NAMALWA (cell line): ENCODE measurements at regions not wholly inside any gene's neighbourhood (a gene's known extent, or its start where the extent isn't known, plus 50 kb on each side); places are given as distances from the start of the nearest gene placed in this dataset.
"Not testable (repeated sequence)": the region's sequence is repeated elsewhere in the genome, so short reads cannot be mapped to it uniquely, and the experiment has no call there.

ENCODE experiments used
- DNase-seq: peaks from one replicate; pipeline ENCODE4 v3.0.0-alpha.2; 2015; ENCODE audit warnings: low spot score

- DNase-seq, result no peak
Observed at GRCh38 chr19:27742041-27742440, 1470.9 kb downstream of the UQCRFS1 start.

- DNase-seq, result no peak
Observed at GRCh38 chr19:27741236-27741635, 1471.7 kb downstream of the UQCRFS1 start.

GRCh38 chr19:27740396-27740795, 1472.6 kb downstream of the UQCRFS1 start:
- no peak for DNase-seq

GRCh38 chr19:27738569-27739193, 1474.3 kb downstream of the UQCRFS1 start:
- no peak for DNase-seq

GRCh38 chr19:27736225-27736624, 1476.7 kb downstream of the UQCRFS1 start:
- no peak for DNase-seq

GRCh38 chr19:27735314-27735713, 1477.6 kb downstream of the UQCRFS1 start:
- no peak for DNase-seq

GRCh38 chr19:27734496-27735220, 1478.3 kb downstream of the UQCRFS1 start:
- no peak for DNase-seq

- no peak for DNase-seq
Observed at GRCh38 chr19:27733551-27734266, 1479.2 kb downstream of the UQCRFS1 start.

- DNase-seq, result no peak
Observed at GRCh38 chr19:27729332-27729731, 1483.6 kb downstream of the UQCRFS1 start.

GRCh38 chr19:27722625-27723024, 1490.3 kb downstream of the UQCRFS1 start:
- DNase-seq, result no peak

- DNase-seq, result no peak
Observed at GRCh38 chr19:27720155-27720554, 1492.8 kb downstream of the UQCRFS1 start.

- DNase-seq, result no peak
Observed at GRCh38 chr19:27719034-27719433, 1493.9 kb downstream of the UQCRFS1 start.

- DNase-seq, result no peak
Observed at GRCh38 chr19:27718234-27718633, 1494.7 kb downstream of the UQCRFS1 start.

- DNase-seq, result no peak
Observed at GRCh38 chr19:27717825-27718224, 1495.1 kb downstream of the UQCRFS1 start.

- no peak for DNase-seq
Observed at GRCh38 chr19:27716922-27717321, 1496.0 kb downstream of the UQCRFS1 start.

GRCh38 chr19:27714857-27715256, 1498.1 kb downstream of the UQCRFS1 start:
- no peak for DNase-seq

GRCh38 chr19:27709496-27709895, 1503.5 kb downstream of the UQCRFS1 start:
- no peak for DNase-seq

- DNase-seq, result not testable (repeated sequence)
Observed at GRCh38 chr19:27708986-27709385, 1504.0 kb downstream of the UQCRFS1 start.

- DNase-seq, result not testable (repeated sequence)
Observed at GRCh38 chr19:27707026-27707425, 1505.9 kb downstream of the UQCRFS1 start.

- DNase-seq, result no peak
Observed at GRCh38 chr19:27705896-27706295, 1507.1 kb downstream of the UQCRFS1 start.

- no peak for DNase-seq
Observed at GRCh38 chr19:27694361-27695055, 1518.4 kb downstream of the UQCRFS1 start.

GRCh38 chr19:27691991-27692390, 1521.0 kb downstream of the UQCRFS1 start:
- DNase-seq, result no peak
